Esophagus (tissue), 2 donors: ENCODE measurements at regions not wholly inside any gene's neighbourhood (a gene's known extent, or its start where the extent isn't known, plus 50 kb on each side); places are given as distances from the start of the nearest gene placed in this dataset.

ENCODE experiments used
- H3K27ac ChIP-seq, 2 donors: one replicate each; pipeline ENCODE4 v1.5.1; 2013; ENCODE audit warnings: low read depth in 2 of 2, mild to moderate bottlenecking in 2 of 2, inconsistent platforms in 1 of 2, low read length in 1 of 2, moderate library complexity in 1 of 2
- H3K27me3 ChIP-seq, 2 donors: one replicate each; pipeline ENCODE4 v1.6.1; 2013; ENCODE audit warnings: low read length in 2 of 2, control low read depth in 1 of 2, mild to moderate bottlenecking in 1 of 2; ENCODE audit not compliant: insufficient read depth in 2 of 2, control insufficient read depth in 1 of 2
- H3K36me3 ChIP-seq, 2 donors: one replicate each; pipeline ENCODE4 v1.6.1; 2013; ENCODE audit warnings: low read length in 1 of 2; ENCODE audit not compliant: control insufficient read depth in 2 of 2, insufficient read depth in 2 of 2
- H3K4me1 ChIP-seq, 2 donors: one replicate each; pipeline ENCODE4 v1.6.1; 2013; ENCODE audit warnings: low read length in 1 of 2; ENCODE audit not compliant: control insufficient read depth in 2 of 2, insufficient read depth in 2 of 2
- H3K4me3 ChIP-seq, 2 donors: one replicate each; pipeline ENCODE4 v1.5.1; 2013; ENCODE audit warnings: low read length in 2 of 2, mild to moderate bottlenecking in 2 of 2, low read depth in 1 of 2, moderate library complexity in 1 of 2
- H3K9me3 ChIP-seq, 2 donors: one replicate each; pipeline ENCODE4 v1.6.1; 2013; ENCODE audit warnings: mild to moderate bottlenecking in 2 of 2, low read depth in 1 of 2, low read length in 1 of 2, moderate library complexity in 1 of 2; ENCODE audit not compliant: control insufficient read depth in 2 of 2, insufficient read depth in 1 of 2
- WGBS, 2 donors: extraction: QIAGEN DNeasy Blood & Tissue Kit; methylation state at CpG; one replicate each; pipeline ENCODE4 v1.1.7; 2013; 5-methylcytosine and 5-hydroxymethylcytosine counted together
- donor health status: healthy with polysubstance abuse.
- donor health status: Bipolar disorder and iron deficiency.

DNA sequence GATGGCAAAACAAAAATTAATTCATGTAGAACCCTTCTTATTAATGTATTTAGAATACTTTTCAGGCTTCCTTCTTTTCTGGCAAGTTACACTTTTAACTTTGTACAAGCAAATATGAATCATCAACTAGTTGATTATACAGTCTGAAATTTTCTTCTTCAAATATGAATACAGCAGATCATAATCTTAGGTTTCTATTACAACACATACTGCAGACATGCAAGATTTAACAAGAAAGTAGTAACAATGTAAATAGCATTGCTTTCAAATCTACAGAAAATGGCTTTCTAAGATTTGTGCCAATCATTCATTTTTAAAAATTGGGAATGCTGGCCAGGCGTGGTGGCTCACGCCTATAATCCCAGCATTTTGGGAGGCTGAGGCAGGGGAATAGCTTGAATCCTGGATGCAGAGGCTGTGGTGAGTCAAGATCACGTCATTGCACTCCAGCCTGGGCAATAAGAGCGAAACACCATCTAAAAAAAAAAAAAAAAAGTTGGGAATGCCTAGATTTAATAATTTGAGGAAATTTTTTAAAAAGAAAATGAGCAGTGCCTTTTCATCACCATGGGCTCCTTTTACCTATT, 68.4 kb upstream of the DPYD start:
- no peaks in the 10 kb centered on the region for H3K9me3 ChIP-seq
- 73 to 84% methylated on average over 4 of the region's 4 CpGs for WGBS, 2 donors
- H3K36me3 ChIP-seq, result no peaks in the 10 kb centered on the region
- no peaks in the 10 kb centered on the region for H3K4me1 ChIP-seq
- no peak overlapping the region for H3K4me3 ChIP-seq
- no peaks in the 10 kb centered on the region for H3K27me3 ChIP-seq
- H3K27ac ChIP-seq, result no peak overlapping the region

- Histone ChIP-seq H3K4me3 (no peak overlapping the region), H3K9me3 (no peaks in the 10 kb centered on the region), H3K4me1 (no peaks in the 10 kb centered on the region), H3K27me3 (no peaks in the 10 kb centered on the region), H3K36me3 (no peaks in the 10 kb centered on the region), H3K27ac (no peak overlapping the region)
- 74 to 85% methylated on average over 15 of the region's 15 CpGs for whole genome bisulfite sequencing, 2 donors
Observed at GRCh38 chr1:97986041-97987005, 65.5 kb upstream of the DPYD start.

DNA sequence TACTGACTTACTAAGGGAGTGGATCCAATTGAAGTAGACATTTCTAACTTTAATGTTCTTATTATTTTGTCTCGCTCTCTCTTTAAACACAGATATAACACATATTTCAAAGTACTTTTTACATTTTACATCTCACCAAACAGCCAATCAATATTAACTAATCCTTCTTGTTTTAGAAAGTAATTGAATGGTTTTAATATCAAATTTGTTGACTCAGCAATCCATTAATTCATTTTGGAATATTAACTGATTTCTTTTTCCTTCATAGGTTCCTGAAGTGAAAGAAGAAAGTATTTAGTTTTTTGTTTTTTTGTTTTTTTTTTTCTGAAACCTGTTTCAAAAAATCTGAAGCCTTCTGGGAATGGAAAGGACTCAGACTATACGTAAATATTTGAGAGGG, 62.3 kb upstream of the DPYD start:
- WGBS, 2 donors, result 83 to 94% methylated on average over 2 of the region's 2 CpGs

DNA sequence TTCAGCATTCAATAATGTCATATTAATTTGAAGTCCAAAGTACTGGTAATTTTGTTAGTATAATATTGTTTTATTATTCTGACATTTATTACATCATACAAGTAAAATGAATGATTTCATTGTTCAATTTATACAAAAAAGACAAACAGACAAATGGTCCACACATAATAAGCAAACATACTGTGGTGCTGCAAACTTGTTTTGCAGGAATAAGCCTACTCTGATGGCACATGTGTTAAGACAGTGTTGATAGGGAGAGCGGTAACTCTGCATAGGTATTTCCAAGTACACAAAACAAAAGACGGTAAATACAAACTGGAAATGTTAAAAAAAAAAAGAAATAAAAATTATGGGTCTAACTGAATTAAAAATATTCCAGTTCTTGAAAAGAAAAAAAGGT, 59.7 kb upstream of the DPYD start:
- WGBS, 2 donors, result 63 to 80% methylated on average over 2 of the region's 2 CpGs
- no peaks in the 10 kb centered on the region for H3K27me3 ChIP-seq

More for the DNA sequence above, 62.3 kb upstream of the DPYD start:
- no peaks in the 10 kb centered on the region for H3K9me3 ChIP-seq
- no peaks in the 10 kb centered on the region for H3K27me3 ChIP-seq
- H3K4me3 ChIP-seq, result no peak overlapping the region
- H3K4me1 ChIP-seq, result no peaks in the 10 kb centered on the region
- H3K27ac ChIP-seq, result no peak overlapping the region
- H3K36me3 ChIP-seq, result no peaks in the 10 kb centered on the region

DNA sequence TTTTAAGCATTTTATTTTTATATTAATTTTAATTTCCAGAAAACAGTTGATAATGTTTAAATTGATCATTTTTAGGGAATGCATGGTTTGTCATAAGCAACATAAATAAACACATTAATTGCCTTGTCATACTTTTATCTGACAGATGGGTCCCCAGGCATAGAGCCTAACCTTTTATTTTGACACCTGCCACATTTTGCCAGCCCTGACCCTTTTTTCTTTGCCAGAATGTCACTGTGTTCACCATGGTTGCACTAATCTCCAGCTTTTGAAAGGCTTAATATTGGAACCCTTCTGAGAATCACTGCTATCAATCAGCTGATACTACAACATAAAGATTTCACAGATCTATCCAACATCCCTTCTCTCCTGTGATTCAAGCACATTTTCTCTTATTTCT, 56.0 kb upstream of the DPYD start:
- Histone ChIP-seq H3K9me3 (no peaks in the 10 kb centered on the region), H3K36me3 (no peaks in the 10 kb centered on the region), H3K4me3 (no peak overlapping the region), H3K4me1 (no peaks in the 10 kb centered on the region), H3K27ac (no peak overlapping the region), H3K27me3 (no peaks in the 10 kb centered on the region)

More for the DNA sequence above, 59.7 kb upstream of the DPYD start:
- no peak overlapping the region for H3K4me3 ChIP-seq
- H3K9me3 ChIP-seq, result no peaks in the 10 kb centered on the region
- H3K36me3 ChIP-seq, result no peaks in the 10 kb centered on the region
- no peaks in the 10 kb centered on the region for H3K4me1 ChIP-seq
- no peak overlapping the region for H3K27ac ChIP-seq
